CD14-positive monocyte (primary cell): ENCODE measurements at regions not wholly inside any gene's neighbourhood (a gene's known extent, or its start where the extent isn't known, plus 50 kb on each side); places are given as distances from the start of the nearest gene placed in this dataset.
"Not testable (repeated sequence)": the region's sequence is repeated elsewhere in the genome, so short reads cannot be mapped to it uniquely, and the experiment has no call there.

Source experiments
- DNase-seq, 3 donors: peaks; one replicate each; pipeline ENCODE4 v3.0.0-alpha.2; 2011 to 2022
- H2AFZ ChIP-seq: 2 replicates; pipeline ENCODE4 v1.6.0; 2012; ENCODE audit warnings: mild to moderate bottlenecking, low read depth, low read length, inconsistent platforms; ENCODE audit not compliant: insufficient read depth, poor library complexity, severe bottlenecking
- H3K27ac ChIP-seq, 2 donors: 1 replicate in 1 of 2; 2 replicates in 1 of 2; pipeline ENCODE4 v1.5.1; 2012 to 2013; ENCODE audit warnings: low read length in 2 of 2, control low read depth in 1 of 2, inconsistent platforms in 1 of 2, low read depth in 1 of 2, mild to moderate bottlenecking in 1 of 2
- H3K27me3 ChIP-seq, 2 donors: one replicate each; pipeline versions ENCODE4 v1.6.0 to v1.6.1; 2011 to 2013; ENCODE audit warnings: low read length in 2 of 2; ENCODE audit not compliant: control insufficient read depth in 2 of 2, insufficient read depth in 2 of 2
- H3K36me3 ChIP-seq, 2 donors: replicated peaks in 1 of 2; 1 replicate in 1 of 2; 2 replicates in 1 of 2; pipeline versions ENCODE4 v1.5.1 to v1.6.1; 2012 to 2013; ENCODE audit warnings: low read length in 2 of 2, control low read depth in 1 of 2, inconsistent platforms in 1 of 2, mild to moderate bottlenecking in 1 of 2; ENCODE audit not compliant: insufficient read depth in 2 of 2, control insufficient read depth in 1 of 2
- H3K4me1 ChIP-seq, 2 donors: 1 replicate in 1 of 2; 2 replicates in 1 of 2; pipeline versions ENCODE4 v1.5.1 to v1.6.1; 2012 to 2013; ENCODE audit warnings: low read length in 2 of 2, control low read depth in 1 of 2, inconsistent platforms in 1 of 2, mild to moderate bottlenecking in 1 of 2, moderate library complexity in 1 of 2; ENCODE audit not compliant: insufficient read depth in 2 of 2, control insufficient read depth in 1 of 2
- H3K4me2 ChIP-seq: replicated peaks from 2 replicates; pipeline ENCODE3; 2012; ENCODE audit warnings: low read length, moderate library complexity, mild to moderate bottlenecking; ENCODE audit not compliant: poor library complexity, severe bottlenecking; ENCODE audit errors: extremely low read depth
- H3K4me3 ChIP-seq, 3 experiments: fragments of 200-600 bp in 1 of 3; sonication (generic) in 1 of 3; replicated peaks in 1 of 3; 1 replicate in 2 of 3; 2 replicates in 1 of 3; pipeline ENCODE4 v1.5.1; 2011 to 2013; ENCODE audit warnings: low read length in 3 of 3, mild to moderate bottlenecking in 3 of 3, control low read depth in 2 of 3, low read depth in 2 of 3, inconsistent platforms in 1 of 3, moderate library complexity in 1 of 3
- H3K79me2 ChIP-seq: 2 replicates; pipeline ENCODE4 v1.6.0; 2012; ENCODE audit warnings: mild to moderate bottlenecking, control low read depth, inconsistent platforms, low read length, moderate library complexity; ENCODE audit not compliant: insufficient read depth
- H3K9ac ChIP-seq: 2 replicates; pipeline ENCODE4 v1.6.0; 2017; ENCODE audit warnings: low read length, mild to moderate bottlenecking; ENCODE audit not compliant: insufficient read depth, poor library complexity, severe bottlenecking
- H3K9me3 ChIP-seq, 2 donors: replicated peaks in 1 of 2; 1 replicate in 1 of 2; 2 replicates in 1 of 2; pipeline versions ENCODE4 v1.5.1 to v1.6.1; 2012 to 2013; ENCODE audit warnings: low read length in 2 of 2, control low read depth in 1 of 2; ENCODE audit not compliant: control insufficient read depth in 1 of 2, insufficient read depth in 1 of 2
- H4K20me1 ChIP-seq: 2 replicates; pipeline ENCODE4 v1.6.0; 2012; ENCODE audit warnings: mild to moderate bottlenecking, low read length, control low read depth, moderate library complexity; ENCODE audit not compliant: insufficient read depth
- H3K27ac Mint-ChIP-seq, 7 donors: one replicate each; pipeline ENCODE4 v1.8.0; 2020; ENCODE audit warnings: mild to moderate bottlenecking in 7 of 7, mixed read lengths in 7 of 7, moderate library complexity in 6 of 7, inconsistent platforms in 2 of 7
- H3K27me3 Mint-ChIP-seq, 3 donors: one replicate each; pipeline ENCODE4 v1.8.0; 2021 to 2022; ENCODE audit warnings: low read depth in 3 of 3, mild to moderate bottlenecking in 3 of 3, mixed read lengths in 3 of 3, moderate library complexity in 3 of 3, inconsistent platforms in 1 of 3
- H3K36me3 Mint-ChIP-seq, 2 donors: one replicate each; pipeline ENCODE4 v1.8.0; 2020; ENCODE audit warnings: mixed read lengths in 2 of 2, inconsistent platforms in 1 of 2, mild to moderate bottlenecking in 1 of 2
- H3K4me1 Mint-ChIP-seq: one replicate; pipeline ENCODE4 v1.8.0; 2020; ENCODE audit warnings: mild to moderate bottlenecking, mixed read lengths
- H3K4me3 Mint-ChIP-seq, 2 donors: one replicate each; pipeline ENCODE4 v1.8.0; 2020; ENCODE audit warnings: mild to moderate bottlenecking in 2 of 2, mixed read lengths in 2 of 2, moderate library complexity in 1 of 2
- H3K9me3 Mint-ChIP-seq, 7 donors: one replicate each; pipeline ENCODE4 v1.8.0; 2020 to 2022; ENCODE audit warnings: mixed read lengths in 7 of 7, mild to moderate bottlenecking in 6 of 7, moderate library complexity in 6 of 7, inconsistent platforms in 2 of 7
- CTCF ChIP-seq: fragments of 200-600 bp; IDR thresholded peaks from one replicate; pipeline ENCODE4 v1.8.0; 2022; ENCODE audit warnings: antibody characterized with exemption, mild to moderate bottlenecking
- WGBS: methylation state at CpG from one replicate; pipeline ENCODE4 v1.1.5; 2013; ENCODE audit warnings: missing lambda C conversion rate; ENCODE audit not compliant: insufficient coverage; 5-methylcytosine and 5-hydroxymethylcytosine counted together
- intact Hi-C, 2 donors: fragments of 100-400 bp; cut with micrococcal nuclease; formaldehyde crosslinking; loops; one replicate each; pipeline versions ENCODE4 v1.15.0 to v1.15.1; 2023

DNA sequence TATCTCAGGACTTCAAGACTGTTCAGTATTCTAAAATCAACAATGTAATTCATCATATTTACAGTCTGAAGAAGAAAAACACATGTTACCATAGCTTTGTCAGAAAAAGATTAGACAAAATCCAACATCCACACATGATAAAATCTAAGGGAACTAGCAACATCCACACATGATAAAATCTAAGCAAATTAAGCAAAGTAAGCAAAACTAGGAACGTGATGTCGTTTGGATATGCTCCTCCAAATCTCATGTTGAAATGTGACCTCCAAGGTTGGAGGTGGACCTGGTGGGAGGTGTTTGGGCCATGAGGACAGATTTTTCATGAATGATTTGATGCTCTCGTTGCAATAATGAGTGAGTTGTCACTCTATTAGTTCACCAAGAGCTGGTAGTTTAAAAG lies 717.3 kb upstream of the HS6ST1 start:
- H3K27me3 ChIP-seq, result no peaks in the 10 kb centered on the region
- H3K27ac ChIP-seq, result no peak overlapping the region
- H3K4me3 ChIP-seq, result no peak overlapping the region
- peaks cover 2 to 5% (median 2%) of the 10 kb centered on the region in 3 donors for H3K27me3 Mint-ChIP-seq
- intact Hi-C loops, result no loop called here
- no peak for DNase-seq
- no peaks in the 10 kb centered on the region for H3K36me3 ChIP-seq
- TF ChIP-seq CTCF, result no peak
- no CpG with 5 or more reads among the region's 3 CpGs for WGBS
- H3K9me3 Mint-ChIP-seq, result peaks cover 0 to 3% (median 0%) of the 10 kb centered on the region in 7 donors
- H2AFZ ChIP-seq, result no peak overlapping the region
- H3K36me3 Mint-ChIP-seq, result no peaks in the 10 kb centered on the region
- no peaks in the 10 kb centered on the region for H3K9me3 ChIP-seq
- no peaks in the 10 kb centered on the region for H3K4me1 ChIP-seq
- H3K4me3 Mint-ChIP-seq, result no peak overlapping the region
- no peaks in the 10 kb centered on the region for H3K4me1 Mint-ChIP-seq
- no peak overlapping the region for H3K27ac Mint-ChIP-seq
- no peaks in the 10 kb centered on the region for H4K20me1 ChIP-seq
- no peaks in the 10 kb centered on the region for H3K79me2 ChIP-seq
- no peak overlapping the region for H3K4me2 ChIP-seq
- no peak overlapping the region for H3K9ac ChIP-seq

DNA sequence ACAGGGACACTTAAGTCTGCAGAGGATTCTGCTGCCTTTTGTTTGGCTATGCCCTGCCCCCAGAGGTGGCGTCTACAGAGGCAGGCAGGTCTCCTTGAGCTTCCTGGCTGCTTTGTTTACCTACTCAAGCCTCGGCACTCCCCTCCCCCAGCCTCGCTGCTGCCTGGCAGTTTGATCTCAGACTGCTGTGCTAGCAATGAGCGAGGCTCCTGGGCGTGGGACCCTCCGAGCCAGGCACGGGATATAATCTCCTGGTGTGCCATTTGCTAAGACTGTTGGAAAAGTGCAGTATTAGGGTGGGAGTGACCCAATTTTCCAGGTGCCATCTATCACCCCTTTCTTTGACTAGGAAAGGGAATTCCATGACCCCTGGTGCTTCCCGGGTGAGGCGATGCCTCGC lies 725.0 kb upstream of the HS6ST1 start:
- peaks cover 8 to 20% (median 13%) of the 10 kb centered on the region in 7 donors for H3K9me3 Mint-ChIP-seq
- intact Hi-C loops, H2AFZ ChIP-seq, H3K4me2 ChIP-seq, H3K27me3 ChIP-seq, H3K27ac ChIP-seq, H4K20me1 ChIP-seq, H3K9me3 ChIP-seq, H3K27ac Mint-ChIP-seq, H3K4me1 ChIP-seq, H3K27me3 Mint-ChIP-seq, H3K4me3 ChIP-seq, H3K36me3 Mint-ChIP-seq, H3K4me1 Mint-ChIP-seq, H3K4me3 Mint-ChIP-seq, H3K79me2 ChIP-seq, H3K9ac ChIP-seq, DNase-seq, H3K36me3 ChIP-seq: not testable (repeated sequence)
- 81% methylated on average over 6 of the region's 10 CpGs for WGBS

- H4K20me1 ChIP-seq, H3K36me3 Mint-ChIP-seq, H3K4me2 ChIP-seq, H3K9me3 ChIP-seq, intact Hi-C loops, H2AFZ ChIP-seq, H3K4me3 ChIP-seq, H3K79me2 ChIP-seq, H3K9ac ChIP-seq, DNase-seq, H3K27me3 Mint-ChIP-seq, H3K4me1 ChIP-seq, H3K27ac Mint-ChIP-seq, H3K4me1 Mint-ChIP-seq, H3K27me3 ChIP-seq, H3K27ac ChIP-seq, H3K36me3 ChIP-seq, H3K4me3 Mint-ChIP-seq: not testable (repeated sequence)
- WGBS, result no CpG with 5 or more reads among the region's 1 CpG
- H3K9me3 Mint-ChIP-seq, result peaks cover 10 to 20% (median 18%) of the 10 kb centered on the region in 7 donors
These were observed 727.8 kb upstream of the HS6ST1 start for GRCh38 chr2:129046475-129046874.
